Loucy (cell line): ENCODE measurements at regions not wholly inside any gene's neighbourhood (a gene's known extent, or its start where the extent isn't known, plus 50 kb on each side); places are given as distances from the start of the nearest gene placed in this dataset.

Source experiments
- H2AFZ ChIP-seq: fragments of 200-600 bp; sonication (generic); 2 replicates; pipeline ENCODE4 v1.6.0; 2016; ENCODE audit warnings: antibody characterized with exemption, mild to moderate bottlenecking, low read length, moderate library complexity
- H3F3A ChIP-seq: fragments of 200-600 bp; 2 replicates; pipeline ENCODE4 v1.6.0; 2016; ENCODE audit warnings: antibody characterized with exemption, low read depth, mild to moderate bottlenecking
- H3K27me3 ChIP-seq: fragments of 200-600 bp; sonication (generic); 2 replicates; pipeline ENCODE4 v1.6.1; 2014; ENCODE audit warnings: low read length, mild to moderate bottlenecking; ENCODE audit not compliant: insufficient read depth, poor library complexity, severe bottlenecking
- H3K36me3 ChIP-seq: fragments of 200-600 bp; sonication (generic); 2 replicates; pipeline ENCODE4 v1.6.1; 2016; ENCODE audit warnings: low read length; ENCODE audit not compliant: insufficient read depth
- H3K4me1 ChIP-seq: fragments of 200-600 bp; sonication (generic); 2 replicates; pipeline ENCODE4 v1.5.1; 2014; ENCODE audit warnings: low read length, mild to moderate bottlenecking; ENCODE audit not compliant: insufficient read depth, poor library complexity, severe bottlenecking
- H3K4me2 ChIP-seq: fragments of 200-600 bp; sonication (generic); 2 replicates; pipeline ENCODE4 v1.6.0; 2014; ENCODE audit warnings: antibody characterized with exemption, low read length, low read depth, mild to moderate bottlenecking; ENCODE audit not compliant: poor library complexity, severe bottlenecking
- H3K4me3 ChIP-seq: fragments of 200-600 bp; sonication (generic); 2 replicates; pipeline ENCODE4 v1.5.1; 2014; ENCODE audit warnings: low read length, mild to moderate bottlenecking, mixed read lengths; ENCODE audit not compliant: poor library complexity, severe bottlenecking
- H3K79me2 ChIP-seq: fragments of 200-600 bp; sonication (generic); 2 replicates; pipeline ENCODE4 v1.6.1; 2014; ENCODE audit warnings: low read length; ENCODE audit not compliant: insufficient read depth
- H3K9ac ChIP-seq: fragments of 200-600 bp; sonication (generic); 2 replicates; pipeline ENCODE4 v1.6.0; 2014; ENCODE audit warnings: mild to moderate bottlenecking, low read depth, low read length, moderate library complexity; ENCODE audit not compliant: poor library complexity, severe bottlenecking
- H3K9me2 ChIP-seq: fragments of 200-600 bp; sonication (generic); replicated peaks from 2 replicates; pipeline ENCODE4 v1.6.1; 2016; ENCODE audit warnings: low read depth, low read length, mixed read lengths
- H3K9me3 ChIP-seq: fragments of 200-600 bp; sonication (generic); 2 replicates; pipeline ENCODE4 v1.6.1; 2014; ENCODE audit warnings: mild to moderate bottlenecking, antibody characterized with exemption, low read length, low read depth; ENCODE audit not compliant: insufficient read depth
- H4K20me1 ChIP-seq: fragments of 200-600 bp; sonication (generic); 2 replicates; pipeline ENCODE4 v1.6.0; 2014; ENCODE audit warnings: antibody characterized with exemption, low read length, mild to moderate bottlenecking; ENCODE audit not compliant: insufficient read depth, poor library complexity, severe bottlenecking
- CTCF ChIP-seq: fragments of 200-600 bp; sonication (generic); conservative IDR thresholded peaks from 2 replicates; pipeline ENCODE4 v1.5.1; 2014; ENCODE audit warnings: mild to moderate bottlenecking, antibody characterized with exemption, low read length
- EZH2phosphoT487 ChIP-seq: fragments of 200-600 bp; IDR thresholded peaks from 2 replicates; pipeline ENCODE4 v1.6.1; 2018; ENCODE audit warnings: antibody characterized with exemption, mild to moderate bottlenecking, moderate library complexity, borderline replicate concordance

- Histone ChIP-seq H3K9me2 (no peaks in the 10 kb centered on the region), H3K4me2 (no peak overlapping the region), H3K4me1 (peaks cover 8% of the 10 kb centered on the region), H3K36me3 (no peaks in the 10 kb centered on the region), H3K9me3 (no peaks in the 10 kb centered on the region), H4K20me1 (no peaks in the 10 kb centered on the region), H3K4me3 (no peak overlapping the region), H3K27me3 (no peaks in the 10 kb centered on the region), H2AFZ (no peak overlapping the region), H3K9ac (no peak overlapping the region), H3F3A (no peaks in the 10 kb centered on the region), H3K79me2 (no peaks in the 10 kb centered on the region)
- TF ChIP-seq CTCF (peak; percentile 36), EZH2phosphoT487 (no peak)
These were observed 70.4 kb upstream of the AOAH start for GRCh38 chr7:36794689-36795088.

GRCh38 chr7:36792421-36792820 lies 68.1 kb upstream of the AOAH start:
- H3K4me2 ChIP-seq: no peak overlapping the region
- H3K9ac ChIP-seq: no peak overlapping the region
- H2AFZ ChIP-seq: no peak overlapping the region
- H3K9me2 ChIP-seq: no peaks in the 10 kb centered on the region
- H4K20me1 ChIP-seq: no peaks in the 10 kb centered on the region
- 0 out of 2 replicates have a peak, but pooled peaks cover 3% of the 10 kb centered on the region for H3F3A ChIP-seq
- H3K27me3 ChIP-seq: no peaks in the 10 kb centered on the region
- H3K4me1 ChIP-seq: peaks cover 30% of the 10 kb centered on the region
- no peaks in the 10 kb centered on the region for H3K79me2 ChIP-seq
- H3K4me3 ChIP-seq: no peak overlapping the region
- H3K9me3 ChIP-seq: no peaks in the 10 kb centered on the region
- no peaks in the 10 kb centered on the region for H3K36me3 ChIP-seq
- TF ChIP-seq CTCF: no peak
- TF ChIP-seq EZH2phosphoT487: no peak

- no peak overlapping the region for H2AFZ ChIP-seq
- H4K20me1 ChIP-seq: no peaks in the 10 kb centered on the region
- no peaks in the 10 kb centered on the region for H3K79me2 ChIP-seq
- no peaks in the 10 kb centered on the region for H3K36me3 ChIP-seq
- no peak overlapping the region for H3K9ac ChIP-seq
- no peaks in the 10 kb centered on the region for H3K9me3 ChIP-seq
- TF ChIP-seq CTCF (no peak), EZH2phosphoT487 (no peak)
- H3K4me3 ChIP-seq: no peak overlapping the region
- peaks cover 38% of the 10 kb centered on the region for H3K4me1 ChIP-seq
- H3K9me2 ChIP-seq: no peaks in the 10 kb centered on the region
- H3F3A ChIP-seq: peaks cover 5% of the 10 kb centered on the region; the same call in 1 of the 2 replicates
- H3K4me2 ChIP-seq: no peak overlapping the region
- no peaks in the 10 kb centered on the region for H3K27me3 ChIP-seq
These were observed 66.1 kb upstream of the AOAH start for GRCh38 chr7:36790311-36790787.
